Skeletal muscle tissue (tissue), 3 donors: ENCODE measurements at regions not wholly inside any gene's neighbourhood (a gene's known extent, or its start where the extent isn't known, plus 50 kb on each side); places are given as distances from the start of the nearest gene placed in this dataset.
A peak's percentile ranks its signal among the peaks of the same experiment; 100 is the strongest.
"Not testable (repeated sequence)": the region's sequence is repeated elsewhere in the genome, so short reads cannot be mapped to it uniquely, and the experiment has no call there.

ENCODE experiments used
- H3K27ac ChIP-seq: one replicate; pipeline ENCODE4 v1.7.0; 2013; ENCODE audit warnings: mild to moderate bottlenecking, low read depth, low read length, inconsistent platforms
- H3K27me3 ChIP-seq, 3 donors: one replicate each; pipeline ENCODE4 v1.7.0; 2013; ENCODE audit warnings: low read length in 3 of 3; ENCODE audit not compliant: control insufficient read depth in 3 of 3, insufficient read depth in 3 of 3
- H3K36me3 ChIP-seq, 3 donors: one replicate each; pipeline ENCODE4 v1.7.0; 2013; ENCODE audit warnings: low read length in 3 of 3; ENCODE audit not compliant: control insufficient read depth in 3 of 3, insufficient read depth in 3 of 3
- H3K4me1 ChIP-seq, 3 donors: one replicate each; pipeline ENCODE4 v1.7.0; 2013; ENCODE audit warnings: low read length in 3 of 3, mild to moderate bottlenecking in 3 of 3; ENCODE audit not compliant: control insufficient read depth in 3 of 3, insufficient read depth in 3 of 3
- H3K4me3 ChIP-seq, 3 donors: one replicate each; pipeline ENCODE4 v1.7.0; 2013; ENCODE audit warnings: low read length in 3 of 3
- H3K9ac ChIP-seq, 3 donors: one replicate each; pipeline ENCODE4 v1.7.0; 2013; ENCODE audit warnings: low read length in 3 of 3, mild to moderate bottlenecking in 3 of 3, moderate library complexity in 2 of 3, low read depth in 1 of 3
- H3K9me3 ChIP-seq, 3 donors: one replicate each; pipeline ENCODE4 v1.7.0; 2013; ENCODE audit warnings: low read length in 3 of 3; ENCODE audit not compliant: control insufficient read depth in 3 of 3
- donor health status: Osteomylitis.

GRCh38 chr16:85239239-85239638 lies 127.0 kb upstream of the CIBAR2 start:
- H3K4me1 ChIP-seq, result peaks cover 6 to 20% (median 14%) of the 10 kb centered on the region in 3 donors

GRCh38 chr16:85239871-85240270 lies 127.6 kb upstream of the CIBAR2 start:
- Histone ChIP-seq H3K36me3 (no peaks in the 10 kb centered on the region), H3K4me1 (peaks cover 3 to 15% (median 10%) of the 10 kb centered on the region in 3 donors), H3K9ac (no peak overlapping the region), H3K27me3 (no peaks in the 10 kb centered on the region), H3K4me3 (no peak overlapping the region), H3K9me3 (no peaks in the 10 kb centered on the region), H3K27ac (no peak overlapping the region)

More at GRCh38 chr16:85239239-85239638, 127.0 kb upstream of the CIBAR2 start:
- H3K36me3 ChIP-seq, result no peaks in the 10 kb centered on the region
- no peaks in the 10 kb centered on the region for H3K9me3 ChIP-seq
- H3K4me3 ChIP-seq, result no peak overlapping the region
- no peak overlapping the region for H3K9ac ChIP-seq
- H3K27ac ChIP-seq, result no peak overlapping the region
- no peaks in the 10 kb centered on the region for H3K27me3 ChIP-seq

GRCh38 chr16:85240982-85241924 lies 129.0 kb upstream of the CIBAR2 start:
- no peaks in the 10 kb centered on the region for H3K27me3 ChIP-seq

GRCh38 chr16:85242140-85242539 lies 129.9 kb upstream of the CIBAR2 start:
- Histone ChIP-seq H3K9me3 (no peaks in the 10 kb centered on the region), H3K9ac (no peak overlapping the region), H3K4me3 (no peak overlapping the region), H3K36me3 (no peaks in the 10 kb centered on the region), H3K27ac (no peak overlapping the region), H3K27me3 (no peaks in the 10 kb centered on the region), H3K4me1 (peaks cover 9 to 18% (median 14%) of the 10 kb centered on the region in 3 donors)

More at GRCh38 chr16:85240982-85241924, 129.0 kb upstream of the CIBAR2 start:
- H3K36me3 ChIP-seq, result no peaks in the 10 kb centered on the region
- H3K4me1 ChIP-seq, result peaks cover 10 to 17% (median 14%) of the 10 kb centered on the region in 3 donors
- H3K9ac ChIP-seq, result no peak overlapping the region
- H3K4me3 ChIP-seq, result no peak overlapping the region
- H3K9me3 ChIP-seq, result no peaks in the 10 kb centered on the region
- H3K27ac ChIP-seq, result no peak overlapping the region

- H3K27ac ChIP-seq, result no peak overlapping the region
- H3K36me3 ChIP-seq, result no peaks in the 10 kb centered on the region
- no peaks in the 10 kb centered on the region for H3K9me3 ChIP-seq
- no peaks in the 10 kb centered on the region for H3K27me3 ChIP-seq
- H3K9ac ChIP-seq, result no peak overlapping the region
- no peak overlapping the region for H3K4me3 ChIP-seq
- H3K4me1 ChIP-seq, result peaks cover 9 to 29% (median 16%) of the 10 kb centered on the region in 3 donors
Observed at GRCh38 chr16:85243308-85243707, 131.0 kb upstream of the CIBAR2 start.

- H3K9me3 ChIP-seq, H3K36me3 ChIP-seq, H3K27ac ChIP-seq, H3K9ac ChIP-seq, H3K4me3 ChIP-seq, H3K27me3 ChIP-seq: not testable (repeated sequence)
- peaks cover 17 to 41% (median 27%) of the 10 kb centered on the region in 3 donors for H3K4me1 ChIP-seq
Observed at GRCh38 chr16:85244452-85244851, 132.2 kb upstream of the CIBAR2 start.

- Histone ChIP-seq H3K27ac (no peak overlapping the region), H3K27me3 (no peaks in the 10 kb centered on the region), H3K9ac (peak overlapping the region in 1 of 3 donors; percentile 25), H3K36me3 (no peaks in the 10 kb centered on the region), H3K4me3 (no peak overlapping the region), H3K4me1 (peaks cover 19 to 43% (median 32%) of the 10 kb centered on the region in 3 donors), H3K9me3 (no peaks in the 10 kb centered on the region)
Observed at GRCh38 chr16:85245307-85246172, 133.3 kb upstream of the CIBAR2 start.

GRCh38 chr16:85246473-85246872 lies 134.2 kb upstream of the CIBAR2 start:
- Histone ChIP-seq H3K4me1 (peaks cover 19 to 43% (median 32%) of the 10 kb centered on the region in 3 donors), H3K27ac (no peak overlapping the region), H3K36me3 (no peaks in the 10 kb centered on the region), H3K9ac (no peak overlapping the region), H3K27me3 (no peaks in the 10 kb centered on the region), H3K9me3 (no peaks in the 10 kb centered on the region), H3K4me3 (no peak overlapping the region)

- Histone ChIP-seq H3K4me3 (no peak overlapping the region), H3K9ac (no peak overlapping the region), H3K36me3 (no peaks in the 10 kb centered on the region), H3K4me1 (peaks cover 19 to 43% (median 32%) of the 10 kb centered on the region in 3 donors), H3K27ac (no peak overlapping the region), H3K27me3 (no peaks in the 10 kb centered on the region), H3K9me3 (no peaks in the 10 kb centered on the region)
Observed at GRCh38 chr16:85246973-85247372, 134.7 kb upstream of the CIBAR2 start.
